HCT116 (cell line): ENCODE measurements at regions not wholly inside any gene's neighbourhood (a gene's known extent, or its start where the extent isn't known, plus 50 kb on each side); places are given as distances from the start of the nearest gene placed in this dataset.

Experiments used
- TF ChIP-seq, protein P1 (sequence below), 3 experiments: fragments of 200-600 bp in 1 of 3; sonication (generic) in 1 of 3; IDR thresholded peaks in 2 of 3; conservative IDR thresholded peaks in 1 of 3; 2 replicates each; pipeline ENCODE4 v1.5.1; 2012 to 2017; ENCODE audit warnings: low read depth in 2 of 3, low read length in 2 of 3, antibody characterized with exemption in 1 of 3, borderline replicate concordance in 1 of 3, control low read depth in 1 of 3, mild to moderate bottlenecking in 1 of 3, mixed read lengths in 1 of 3, mixed run types in 1 of 3, moderate library complexity in 1 of 3; ENCODE audit not compliant: insufficient read depth in 1 of 3
- TF ChIP-seq, protein P2 (sequence below): IDR thresholded peaks from 2 replicates; pipeline ENCODE4 v1.6.1; 2012; ENCODE audit warnings: low read depth

DNA sequence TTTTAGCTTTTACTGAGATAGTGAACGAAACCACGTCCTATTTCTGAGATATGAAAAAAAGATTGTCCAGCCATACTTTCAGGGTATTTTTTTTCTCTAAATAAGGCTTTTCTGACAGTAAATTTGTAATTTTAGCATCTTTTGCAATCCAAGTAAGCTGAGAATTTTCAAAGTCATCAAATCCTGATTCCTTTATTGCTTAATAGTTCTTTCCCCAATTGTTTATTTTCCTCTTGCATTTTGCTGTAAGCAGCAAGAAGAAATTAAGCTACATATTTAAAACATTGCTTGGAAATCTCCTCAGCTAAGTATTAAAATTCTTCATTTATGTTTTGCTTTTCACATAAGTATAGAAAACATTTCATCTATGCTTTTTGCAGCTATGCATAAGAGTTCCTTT, 493.3 kb upstream of the CCDC179 start:
- TF ChIP-seq, protein P1, sequence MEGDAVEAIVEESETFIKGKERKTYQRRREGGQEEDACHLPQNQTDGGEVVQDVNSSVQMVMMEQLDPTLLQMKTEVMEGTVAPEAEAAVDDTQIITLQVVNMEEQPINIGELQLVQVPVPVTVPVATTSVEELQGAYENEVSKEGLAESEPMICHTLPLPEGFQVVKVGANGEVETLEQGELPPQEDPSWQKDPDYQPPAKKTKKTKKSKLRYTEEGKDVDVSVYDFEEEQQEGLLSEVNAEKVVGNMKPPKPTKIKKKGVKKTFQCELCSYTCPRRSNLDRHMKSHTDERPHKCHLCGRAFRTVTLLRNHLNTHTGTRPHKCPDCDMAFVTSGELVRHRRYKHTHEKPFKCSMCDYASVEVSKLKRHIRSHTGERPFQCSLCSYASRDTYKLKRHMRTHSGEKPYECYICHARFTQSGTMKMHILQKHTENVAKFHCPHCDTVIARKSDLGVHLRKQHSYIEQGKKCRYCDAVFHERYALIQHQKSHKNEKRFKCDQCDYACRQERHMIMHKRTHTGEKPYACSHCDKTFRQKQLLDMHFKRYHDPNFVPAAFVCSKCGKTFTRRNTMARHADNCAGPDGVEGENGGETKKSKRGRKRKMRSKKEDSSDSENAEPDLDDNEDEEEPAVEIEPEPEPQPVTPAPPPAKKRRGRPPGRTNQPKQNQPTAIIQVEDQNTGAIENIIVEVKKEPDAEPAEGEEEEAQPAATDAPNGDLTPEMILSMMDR (IDR thresholded peaks at IDR 0.05 in 2 of 3, conservative IDR thresholded peaks at IDR 0.05 in 1 of 3; ENCODE audit: borderline replicate concordance in 1 of 3, insufficient read depth in 1 of 3, low read depth in 2 of 3, low read length in 2 of 3): no peak
- TF ChIP-seq, protein P2, sequence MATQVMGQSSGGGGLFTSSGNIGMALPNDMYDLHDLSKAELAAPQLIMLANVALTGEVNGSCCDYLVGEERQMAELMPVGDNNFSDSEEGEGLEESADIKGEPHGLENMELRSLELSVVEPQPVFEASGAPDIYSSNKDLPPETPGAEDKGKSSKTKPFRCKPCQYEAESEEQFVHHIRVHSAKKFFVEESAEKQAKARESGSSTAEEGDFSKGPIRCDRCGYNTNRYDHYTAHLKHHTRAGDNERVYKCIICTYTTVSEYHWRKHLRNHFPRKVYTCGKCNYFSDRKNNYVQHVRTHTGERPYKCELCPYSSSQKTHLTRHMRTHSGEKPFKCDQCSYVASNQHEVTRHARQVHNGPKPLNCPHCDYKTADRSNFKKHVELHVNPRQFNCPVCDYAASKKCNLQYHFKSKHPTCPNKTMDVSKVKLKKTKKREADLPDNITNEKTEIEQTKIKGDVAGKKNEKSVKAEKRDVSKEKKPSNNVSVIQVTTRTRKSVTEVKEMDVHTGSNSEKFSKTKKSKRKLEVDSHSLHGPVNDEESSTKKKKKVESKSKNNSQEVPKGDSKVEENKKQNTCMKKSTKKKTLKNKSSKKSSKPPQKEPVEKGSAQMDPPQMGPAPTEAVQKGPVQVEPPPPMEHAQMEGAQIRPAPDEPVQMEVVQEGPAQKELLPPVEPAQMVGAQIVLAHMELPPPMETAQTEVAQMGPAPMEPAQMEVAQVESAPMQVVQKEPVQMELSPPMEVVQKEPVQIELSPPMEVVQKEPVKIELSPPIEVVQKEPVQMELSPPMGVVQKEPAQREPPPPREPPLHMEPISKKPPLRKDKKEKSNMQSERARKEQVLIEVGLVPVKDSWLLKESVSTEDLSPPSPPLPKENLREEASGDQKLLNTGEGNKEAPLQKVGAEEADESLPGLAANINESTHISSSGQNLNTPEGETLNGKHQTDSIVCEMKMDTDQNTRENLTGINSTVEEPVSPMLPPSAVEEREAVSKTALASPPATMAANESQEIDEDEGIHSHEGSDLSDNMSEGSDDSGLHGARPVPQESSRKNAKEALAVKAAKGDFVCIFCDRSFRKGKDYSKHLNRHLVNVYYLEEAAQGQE: no peak
